ENCODE measurements at regions not wholly inside any gene's neighbourhood (a gene's known extent, or its start where the extent isn't known, plus 50 kb on each side); places are given as distances from the start of the nearest gene placed in this dataset.

- TF ChIP-seq CTCF (IDR thresholded peaks at IDR 0.05; ENCODE audit: low read depth, low read length), result no peak
- TF ChIP-seq EZH2phosphoT487 (IDR thresholded peaks at IDR 0.05; ENCODE audit: low read depth), result no peak
These were observed 64.7 kb downstream of the CSF2 start for GRCh38 chr5:132138260-132138659.
